B cell (primary cell): ENCODE measurements at regions not wholly inside any gene's neighbourhood (a gene's known extent, or its start where the extent isn't known, plus 50 kb on each side); places are given as distances from the start of the nearest gene placed in this dataset.

Experiments
- EZH2 ChIP-seq: IDR thresholded peaks from 2 replicates; pipeline ENCODE4 v1.6.1; 2012; ENCODE audit warnings: borderline replicate concordance, low read depth, mild to moderate bottlenecking, moderate library complexity, low read length; ENCODE audit not compliant: insufficient read depth, poor library complexity, severe bottlenecking
- TF ChIP-seq, protein P1 (sequence below): fragments of 200-600 bp; IDR thresholded peaks from one replicate; pipeline ENCODE4 v1.8.0; 2022; ENCODE audit warnings: antibody characterized with exemption, mild to moderate bottlenecking

DNA sequence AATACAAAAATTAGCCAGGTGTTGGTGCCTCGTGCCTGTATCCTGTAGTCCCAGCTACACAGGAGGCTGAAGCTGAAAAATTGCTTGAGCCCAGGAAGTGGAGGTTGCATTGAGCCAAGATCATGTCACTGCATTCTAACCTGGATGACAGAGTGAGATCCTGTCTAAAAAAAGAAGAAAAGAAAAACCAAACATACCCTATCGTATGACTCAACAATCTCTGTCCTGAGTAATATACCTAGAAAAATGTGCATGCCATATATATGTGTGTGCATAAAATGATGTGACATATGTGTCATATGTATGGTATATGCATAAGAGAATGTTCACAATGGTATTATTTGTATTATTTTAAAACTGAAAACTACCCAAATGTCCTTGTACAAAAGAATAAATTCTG lies 261.5 kb upstream of the CLEC14A start:
- TF ChIP-seq, protein P1, sequence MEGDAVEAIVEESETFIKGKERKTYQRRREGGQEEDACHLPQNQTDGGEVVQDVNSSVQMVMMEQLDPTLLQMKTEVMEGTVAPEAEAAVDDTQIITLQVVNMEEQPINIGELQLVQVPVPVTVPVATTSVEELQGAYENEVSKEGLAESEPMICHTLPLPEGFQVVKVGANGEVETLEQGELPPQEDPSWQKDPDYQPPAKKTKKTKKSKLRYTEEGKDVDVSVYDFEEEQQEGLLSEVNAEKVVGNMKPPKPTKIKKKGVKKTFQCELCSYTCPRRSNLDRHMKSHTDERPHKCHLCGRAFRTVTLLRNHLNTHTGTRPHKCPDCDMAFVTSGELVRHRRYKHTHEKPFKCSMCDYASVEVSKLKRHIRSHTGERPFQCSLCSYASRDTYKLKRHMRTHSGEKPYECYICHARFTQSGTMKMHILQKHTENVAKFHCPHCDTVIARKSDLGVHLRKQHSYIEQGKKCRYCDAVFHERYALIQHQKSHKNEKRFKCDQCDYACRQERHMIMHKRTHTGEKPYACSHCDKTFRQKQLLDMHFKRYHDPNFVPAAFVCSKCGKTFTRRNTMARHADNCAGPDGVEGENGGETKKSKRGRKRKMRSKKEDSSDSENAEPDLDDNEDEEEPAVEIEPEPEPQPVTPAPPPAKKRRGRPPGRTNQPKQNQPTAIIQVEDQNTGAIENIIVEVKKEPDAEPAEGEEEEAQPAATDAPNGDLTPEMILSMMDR = no peak
- TF ChIP-seq EZH2 = no peak
